SU-DHL-6 (cell line): ENCODE measurements at regions not wholly inside any gene's neighbourhood (a gene's known extent, or its start where the extent isn't known, plus 50 kb on each side); places are given as distances from the start of the nearest gene placed in this dataset.

Experiments used
- H2AFZ ChIP-seq: fragments of 200-600 bp; sonication (generic); 2 replicates; pipeline ENCODE4 v1.6.1; 2014; ENCODE audit warnings: low read depth, mild to moderate bottlenecking, moderate library complexity, mixed read lengths, antibody characterized with exemption, low read length; ENCODE audit not compliant: severe bottlenecking
- H3F3A ChIP-seq: fragments of 200-600 bp; shearing (Covaris generic); 2 replicates; pipeline ENCODE4 v1.6.0; 2016; ENCODE audit warnings: antibody characterized with exemption, mild to moderate bottlenecking; ENCODE audit not compliant: insufficient read depth
- H3K27ac ChIP-seq: fragments of 200-600 bp; sonication (generic); 2 replicates; pipeline ENCODE4 v1.5.1; 2016; ENCODE audit warnings: low read depth, mild to moderate bottlenecking, low read length, moderate library complexity, mixed read lengths
- H3K27me3 ChIP-seq: fragments of 200-600 bp; sonication (generic), shearing (Covaris generic); 2 replicates; pipeline ENCODE4 v1.6.0; 2014; ENCODE audit warnings: mild to moderate bottlenecking, low read length
- H3K36me3 ChIP-seq: fragments of 200-600 bp; sonication (generic); 2 replicates; pipeline ENCODE4 v1.6.1; 2014; ENCODE audit warnings: mild to moderate bottlenecking, low read length, mixed read lengths
- H3K4me2 ChIP-seq: fragments of 300-600, 200-600 bp; shearing (Covaris generic), sonication (generic); 2 replicates; pipeline ENCODE4 v1.6.0; 2014; ENCODE audit warnings: low read length, low read depth, mild to moderate bottlenecking; ENCODE audit not compliant: poor library complexity, severe bottlenecking
- H3K4me3 ChIP-seq: fragments of 200-600 bp; sonication (generic); 2 replicates; pipeline ENCODE4 v1.5.1; 2014; ENCODE audit warnings: antibody characterized with exemption, low read length, mild to moderate bottlenecking, mixed read lengths; ENCODE audit not compliant: insufficient read depth, poor library complexity, severe bottlenecking
- H3K79me2 ChIP-seq: fragments of 200-600 bp; sonication (generic); 2 replicates; pipeline ENCODE4 v1.6.1; 2014; ENCODE audit warnings: mild to moderate bottlenecking, low read length, moderate library complexity; ENCODE audit not compliant: insufficient read depth
- H3K9ac ChIP-seq: fragments of 200-600 bp; sonication (generic); 2 replicates; pipeline ENCODE4 v1.7.0; 2014; ENCODE audit warnings: mild to moderate bottlenecking, low read length
- H3K9me2 ChIP-seq: fragments of 200-600 bp; sonication (generic); replicated peaks from 2 replicates; pipeline ENCODE4 v1.6.1; 2014; ENCODE audit warnings: low read length; ENCODE audit not compliant: insufficient read depth
- H3K9me3 ChIP-seq: fragments of 200-600 bp; sonication (generic); 2 replicates; pipeline ENCODE4 v1.6.1; 2014; ENCODE audit warnings: low read length, mixed read lengths; ENCODE audit not compliant: insufficient read depth
- H4K20me1 ChIP-seq: fragments of 200-600 bp; sonication (generic); 2 replicates; pipeline ENCODE4 v1.6.1; 2014; ENCODE audit warnings: low read depth, mild to moderate bottlenecking, antibody characterized with exemption, low read length, moderate library complexity, mixed read lengths
- EZH2phosphoT487 ChIP-seq: fragments of 200-600 bp; sonication (generic), shearing (Covaris generic); conservative IDR thresholded peaks from 2 replicates; pipeline ENCODE4 v1.6.1; 2018; ENCODE audit warnings: mild to moderate bottlenecking, antibody characterized with exemption, low read length, moderate library complexity, mixed read lengths
- TF ChIP-seq, protein P1 (sequence below): fragments of 200-600 bp; sonication (generic); IDR thresholded peaks from one replicate; pipeline ENCODE4 v1.5.1; 2017; ENCODE audit warnings: antibody characterized with exemption, mild to moderate bottlenecking, low read length, moderate library complexity; ENCODE audit not compliant: insufficient read depth, poor library complexity, severe bottlenecking

DNA sequence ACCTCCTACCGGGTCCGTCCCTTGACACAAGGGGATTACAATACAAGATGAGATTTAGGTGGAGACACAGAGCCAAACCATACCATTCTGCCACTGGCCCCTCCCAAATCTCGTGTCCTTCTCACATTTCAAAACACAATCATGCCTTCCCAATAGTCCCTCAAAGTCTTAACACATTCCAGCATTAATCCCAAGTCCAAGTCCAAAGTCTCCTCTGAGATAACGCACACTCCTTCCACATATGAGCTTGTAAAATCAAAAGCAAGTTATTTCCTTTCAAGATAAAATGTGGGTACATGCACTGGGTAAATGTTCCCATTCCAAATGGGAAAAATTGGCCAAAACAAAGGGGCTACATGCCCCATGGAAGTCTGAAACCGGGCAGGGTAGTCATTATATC, 463.9 kb upstream of the CDH9 start:
- no peak overlapping the region for H3K4me2 ChIP-seq
- H3F3A ChIP-seq: no peaks in the 10 kb centered on the region
- H3K27me3 ChIP-seq: no peaks in the 10 kb centered on the region
- H2AFZ ChIP-seq: no peak overlapping the region
- no peaks in the 10 kb centered on the region for H3K9me3 ChIP-seq
- no peaks in the 10 kb centered on the region for H3K9me2 ChIP-seq
- H3K9ac ChIP-seq: no peak overlapping the region
- H3K36me3 ChIP-seq: no peaks in the 10 kb centered on the region
- TF ChIP-seq, protein P1, sequence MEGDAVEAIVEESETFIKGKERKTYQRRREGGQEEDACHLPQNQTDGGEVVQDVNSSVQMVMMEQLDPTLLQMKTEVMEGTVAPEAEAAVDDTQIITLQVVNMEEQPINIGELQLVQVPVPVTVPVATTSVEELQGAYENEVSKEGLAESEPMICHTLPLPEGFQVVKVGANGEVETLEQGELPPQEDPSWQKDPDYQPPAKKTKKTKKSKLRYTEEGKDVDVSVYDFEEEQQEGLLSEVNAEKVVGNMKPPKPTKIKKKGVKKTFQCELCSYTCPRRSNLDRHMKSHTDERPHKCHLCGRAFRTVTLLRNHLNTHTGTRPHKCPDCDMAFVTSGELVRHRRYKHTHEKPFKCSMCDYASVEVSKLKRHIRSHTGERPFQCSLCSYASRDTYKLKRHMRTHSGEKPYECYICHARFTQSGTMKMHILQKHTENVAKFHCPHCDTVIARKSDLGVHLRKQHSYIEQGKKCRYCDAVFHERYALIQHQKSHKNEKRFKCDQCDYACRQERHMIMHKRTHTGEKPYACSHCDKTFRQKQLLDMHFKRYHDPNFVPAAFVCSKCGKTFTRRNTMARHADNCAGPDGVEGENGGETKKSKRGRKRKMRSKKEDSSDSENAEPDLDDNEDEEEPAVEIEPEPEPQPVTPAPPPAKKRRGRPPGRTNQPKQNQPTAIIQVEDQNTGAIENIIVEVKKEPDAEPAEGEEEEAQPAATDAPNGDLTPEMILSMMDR: no peak
- no peak for TF ChIP-seq EZH2phosphoT487
- no peak overlapping the region for H3K27ac ChIP-seq
- H3K79me2 ChIP-seq: no peaks in the 10 kb centered on the region
- H4K20me1 ChIP-seq: no peaks in the 10 kb centered on the region
- H3K4me3 ChIP-seq: no peak overlapping the region

DNA sequence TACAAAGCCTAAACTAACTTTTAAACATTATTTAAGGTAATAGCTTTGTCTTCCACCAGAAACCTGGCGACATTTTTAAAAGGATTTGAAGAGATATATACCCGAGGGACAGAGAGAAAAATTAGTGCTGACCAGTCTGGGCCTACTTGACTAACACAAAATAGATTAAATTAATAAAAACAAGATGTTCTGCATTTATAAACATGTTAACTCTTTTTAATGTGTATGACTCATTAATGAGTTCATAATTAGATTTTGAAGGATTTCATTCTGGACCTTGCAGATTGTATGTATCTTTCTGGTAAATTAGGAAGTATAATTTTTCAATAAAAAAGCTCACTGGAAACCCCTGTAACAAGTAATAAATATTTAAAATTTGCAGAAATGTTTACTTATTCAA, 459.1 kb upstream of the CDH9 start:
- Histone ChIP-seq H4K20me1 (no peaks in the 10 kb centered on the region), H3K9me2 (no peaks in the 10 kb centered on the region), H3K9ac (no peak overlapping the region), H3K9me3 (no peaks in the 10 kb centered on the region), H3K79me2 (no peaks in the 10 kb centered on the region), H2AFZ (peak overlapping the region; percentile 60), H3K36me3 (no peaks in the 10 kb centered on the region), H3K4me2 (no peak overlapping the region), H3F3A (no peaks in the 10 kb centered on the region), H3K27ac (no peak overlapping the region), H3K27me3 (no peaks in the 10 kb centered on the region), H3K4me3 (no peak overlapping the region)
- TF ChIP-seq EZH2phosphoT487: no peak
- TF ChIP-seq, protein P1: no peak

DNA sequence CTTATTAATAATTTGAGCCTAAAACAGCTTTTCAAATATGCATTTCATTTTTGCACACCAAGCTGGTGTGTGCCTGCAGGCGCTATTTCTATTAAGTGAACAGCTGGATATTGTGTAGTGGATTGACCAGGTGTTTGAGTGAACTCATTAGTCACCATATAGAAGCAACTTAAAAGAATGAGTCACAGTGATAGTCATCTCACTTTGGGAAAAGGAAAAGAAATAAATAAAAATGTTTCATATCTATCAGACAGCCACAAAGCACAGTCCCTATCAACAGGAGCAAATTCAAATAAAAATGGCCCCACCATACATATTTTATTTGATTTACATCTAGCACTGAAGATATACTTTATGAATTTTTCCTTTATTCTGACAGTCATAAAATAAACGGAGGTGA, 456.5 kb upstream of the CDH9 start:
- no peaks in the 10 kb centered on the region for H3K36me3 ChIP-seq
- no peak overlapping the region for H3K27ac ChIP-seq
- TF ChIP-seq, protein P1: no peak
- TF ChIP-seq EZH2phosphoT487: no peak
- no peak overlapping the region for H3K9ac ChIP-seq
- no peak overlapping the region for H3K4me2 ChIP-seq
- peak overlapping the region; percentile 34 for H2AFZ ChIP-seq
- H3K4me3 ChIP-seq: no peak overlapping the region
- H3K79me2 ChIP-seq: no peaks in the 10 kb centered on the region
- H3K9me2 ChIP-seq: no peaks in the 10 kb centered on the region
- H4K20me1 ChIP-seq: no peaks in the 10 kb centered on the region
- no peaks in the 10 kb centered on the region for H3F3A ChIP-seq
- H3K27me3 ChIP-seq: no peaks in the 10 kb centered on the region
- H3K9me3 ChIP-seq: no peaks in the 10 kb centered on the region
